Limb (tissue), 2 donors: ENCODE measurements at regions not wholly inside any gene's neighbourhood (a gene's known extent, or its start where the extent isn't known, plus 50 kb on each side); places are given as distances from the start of the nearest gene placed in this dataset.
"Not testable (repeated sequence)": the region's sequence is repeated elsewhere in the genome, so short reads cannot be mapped to it uniquely, and the experiment has no call there.

ENCODE experiments used
- DNase-seq, 2 donors: peaks; one replicate each; pipeline ENCODE4 v3.0.0-alpha.2; 2016; ENCODE audit errors: extremely low spot score in 2 of 2

DNA sequence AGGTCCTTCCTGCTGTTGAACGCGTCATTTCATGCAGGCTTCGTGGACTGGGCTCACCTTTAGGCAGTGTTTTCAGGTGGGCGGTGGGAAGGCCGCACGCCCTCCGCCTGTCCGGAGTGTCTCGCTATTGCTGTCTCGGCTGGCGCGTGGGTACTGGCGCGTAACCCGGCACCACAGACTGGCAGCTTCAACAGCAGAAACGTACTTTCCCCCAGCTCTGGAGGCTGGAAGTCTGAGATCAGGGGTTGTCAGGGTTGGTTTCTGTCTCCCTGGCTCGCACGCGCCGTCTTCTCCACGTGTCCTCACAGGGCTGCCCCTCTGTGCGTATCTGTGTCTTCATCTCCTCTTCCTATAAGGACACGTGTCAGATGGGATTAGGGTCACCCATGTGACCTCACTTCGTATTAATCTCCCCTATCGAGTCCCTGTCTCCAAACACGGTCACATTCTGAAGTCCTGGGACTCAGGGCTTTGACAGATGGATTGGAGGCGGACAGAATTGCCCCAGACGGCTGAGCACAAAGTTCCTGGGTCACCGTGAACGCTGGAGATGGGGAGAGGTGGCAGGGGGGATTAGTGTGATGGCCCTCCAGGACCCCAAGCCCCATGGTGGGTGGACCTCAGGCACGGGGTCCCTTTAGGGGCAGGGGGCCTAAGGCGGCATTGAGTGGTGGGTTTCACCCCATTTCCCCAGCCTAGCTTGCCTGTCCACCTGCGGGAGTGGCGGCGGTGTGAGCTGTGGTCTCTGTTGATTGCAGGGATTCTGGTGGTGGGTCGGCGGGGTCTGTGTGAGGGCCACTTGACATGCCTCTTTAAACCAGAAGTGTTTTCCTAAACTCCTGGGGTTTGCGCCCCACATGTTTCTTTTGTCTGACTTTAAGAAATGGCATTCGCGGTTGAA is 83.4 kb upstream of the LRPAP1 start:
- no peak for DNase-seq

- DNase-seq = no peak
These were observed 82.4 kb upstream of the LRPAP1 start for GRCh38 chr4:3614731-3614980.

- peak; percentile 17 to 44 for DNase-seq
These were observed 81.9 kb upstream of the LRPAP1 start for GRCh38 chr4:3613967-3614730.

DNA sequence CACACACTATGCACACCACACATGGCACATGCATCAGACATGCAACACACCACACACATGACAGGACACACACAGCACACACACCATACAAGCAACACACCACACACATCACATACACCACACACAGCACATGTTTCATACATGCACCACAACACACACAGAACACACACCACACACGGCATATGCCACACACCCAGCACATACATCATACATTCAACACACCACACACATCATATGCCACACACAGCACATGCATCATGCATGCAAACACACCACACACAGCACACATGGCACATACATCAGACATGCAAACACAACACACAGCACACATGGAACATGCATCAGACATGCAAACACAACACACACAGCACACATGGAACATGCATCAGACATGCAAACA is 80.7 kb upstream of the LRPAP1 start:
- DNase-seq = no peak

DNA sequence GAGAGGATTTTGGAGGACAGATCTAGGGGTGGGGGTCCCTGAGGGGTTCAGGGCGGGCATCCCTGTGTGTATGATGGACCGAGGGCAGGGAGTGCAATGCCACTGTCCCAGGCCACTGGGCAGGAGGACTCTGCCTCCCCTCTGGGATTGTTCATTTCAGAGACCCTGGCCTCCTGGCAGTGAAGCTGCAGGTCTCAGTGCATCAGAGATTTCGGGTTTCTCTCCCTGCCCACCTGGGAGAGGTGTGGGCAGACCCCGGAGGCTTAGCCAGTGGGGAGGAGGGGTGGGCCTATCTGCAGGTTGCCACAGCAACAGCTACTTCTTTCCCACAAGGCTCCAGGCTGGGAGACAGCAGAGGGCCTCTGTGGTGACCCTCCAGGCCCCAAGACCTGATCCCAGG is 80.1 kb upstream of the LRPAP1 start:
- no peak for DNase-seq

DNA sequence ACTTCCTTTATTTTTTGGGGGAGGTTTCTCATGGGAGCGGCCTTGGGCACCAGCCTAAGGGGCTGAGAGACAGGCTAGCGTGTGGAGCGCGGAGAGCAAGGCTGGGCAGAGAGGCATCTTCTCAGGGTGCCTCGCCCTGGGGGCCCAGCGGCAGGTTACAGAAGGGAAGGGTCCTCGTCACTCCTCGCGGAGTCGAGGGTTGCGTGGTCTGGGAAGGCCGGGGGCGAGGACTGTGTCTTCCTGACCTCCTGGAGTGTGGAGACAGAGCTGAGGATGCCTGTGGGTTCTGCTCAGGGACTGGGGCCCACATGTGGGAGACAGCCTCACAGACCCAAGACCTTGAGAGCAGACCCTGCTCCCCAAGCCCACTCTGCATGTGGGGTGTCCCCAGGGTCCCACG is 79.6 kb upstream of the LRPAP1 start:
- no peak for DNase-seq

GRCh38 chr4:3610851-3611250 is 78.6 kb upstream of the LRPAP1 start:
- not testable (repeated sequence) for DNase-seq

- not testable (repeated sequence) for DNase-seq
These were observed 77.7 kb upstream of the LRPAP1 start for GRCh38 chr4:3609905-3610304.

DNA sequence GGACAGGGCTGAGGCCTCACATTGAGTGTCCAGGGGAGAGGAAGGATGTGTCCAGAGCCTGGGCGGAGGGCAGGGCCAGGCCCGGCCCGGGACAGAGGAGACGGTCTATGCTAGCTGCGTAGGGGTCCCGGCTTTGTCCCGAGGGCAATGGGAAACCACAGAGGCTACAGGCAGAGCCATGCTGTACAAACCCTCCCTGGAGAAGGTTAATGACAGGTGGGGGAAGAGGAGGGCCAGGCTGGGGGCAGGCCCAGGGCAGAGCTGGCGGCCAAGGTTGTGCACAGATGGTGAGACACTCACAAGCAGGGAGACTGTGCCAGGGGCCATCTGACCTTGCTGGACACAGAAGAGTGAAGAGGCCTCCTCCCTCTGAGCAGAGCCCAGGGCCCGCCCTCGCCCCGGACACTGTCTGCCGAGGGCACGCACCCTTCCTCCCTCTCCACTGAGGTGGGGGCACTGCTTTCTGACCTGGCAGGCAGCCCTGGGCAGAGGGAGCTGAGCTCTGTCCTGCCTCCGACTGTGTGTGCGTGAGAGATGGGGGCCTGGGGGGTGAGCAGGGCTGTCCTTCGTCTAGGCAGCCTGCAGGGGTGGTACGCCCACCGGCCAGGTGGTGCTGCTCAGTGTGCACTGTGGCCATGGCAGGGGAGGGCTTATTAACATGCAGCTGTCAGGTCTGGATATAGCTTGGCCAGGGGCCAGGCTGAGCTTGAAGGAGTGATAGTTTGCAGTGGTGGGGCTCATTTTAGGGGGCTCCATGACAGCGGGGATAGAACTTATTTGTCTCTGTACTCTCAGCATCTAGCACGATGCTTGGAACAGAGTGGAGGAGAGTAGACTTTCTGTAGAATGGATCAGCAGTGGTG is 75.7 kb upstream of the LRPAP1 start:
- DNase-seq = peak; percentile 26 to 64

- not testable (repeated sequence) for DNase-seq
These were observed 74.6 kb upstream of the LRPAP1 start for GRCh38 chr4:3606850-3607249.

GRCh38 chr4:3606271-3606670 is 74.0 kb upstream of the LRPAP1 start:
- DNase-seq = not testable (repeated sequence)

DNA sequence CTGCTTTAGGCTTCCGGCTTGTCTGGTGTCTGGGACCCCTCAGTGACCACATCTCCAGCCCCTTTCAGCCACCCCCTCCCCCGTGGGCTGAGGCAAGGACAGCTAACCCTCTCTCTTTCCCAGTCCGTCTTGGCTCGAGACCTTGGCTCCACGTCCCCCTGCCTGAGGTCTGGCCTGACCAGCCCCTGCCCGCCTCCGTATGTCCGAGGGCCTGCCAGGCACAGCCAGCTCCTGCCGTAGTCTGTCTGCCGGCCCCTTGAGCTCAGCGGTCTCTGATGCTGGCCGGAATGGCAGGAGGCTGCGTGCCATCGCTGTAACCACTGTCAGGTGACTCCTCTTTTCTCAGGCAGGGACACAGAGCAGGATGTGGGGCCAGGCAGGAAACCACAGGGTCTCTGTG is 73.3 kb upstream of the LRPAP1 start:
- no peak for DNase-seq

DNA sequence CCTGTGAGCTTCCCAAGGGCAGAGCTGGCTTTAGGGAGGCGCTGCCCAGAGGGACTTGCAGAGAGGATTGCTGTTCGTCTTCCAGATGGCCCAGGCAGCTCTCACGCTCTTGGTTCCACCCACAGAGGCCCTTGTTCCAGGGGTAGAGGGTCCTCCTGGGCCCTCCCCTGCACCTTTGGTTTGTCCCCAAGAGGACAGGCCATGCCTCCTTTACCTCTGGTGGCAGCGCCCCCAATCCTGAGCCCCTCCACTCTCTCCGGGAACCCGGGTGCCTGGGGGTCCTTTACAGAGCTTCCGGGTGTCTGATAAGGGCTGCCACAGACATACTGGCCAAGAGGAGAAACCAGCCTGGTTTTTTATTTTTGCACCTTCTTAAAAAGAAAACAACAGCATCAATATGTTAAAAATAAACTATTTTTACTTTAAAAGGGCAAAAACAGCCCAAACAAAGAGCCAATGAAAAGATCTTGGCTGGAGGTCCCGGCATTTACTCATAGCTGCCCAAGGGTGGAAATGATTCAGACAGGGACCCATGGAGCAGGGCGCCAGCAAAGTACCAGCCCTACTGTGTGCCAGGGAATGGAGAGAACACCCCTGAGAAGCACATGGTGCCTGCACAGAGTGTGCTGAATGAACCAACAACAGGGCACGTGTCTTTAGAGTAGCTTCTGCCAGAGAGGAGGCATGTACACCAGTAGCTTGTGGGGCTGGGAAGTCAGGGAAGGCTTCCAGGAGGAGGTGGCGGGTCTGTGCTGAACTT is 70.8 kb upstream of the LRPAP1 start:
- not testable (repeated sequence) for DNase-seq

- DNase-seq = no peak
These were observed 69.8 kb upstream of the LRPAP1 start for GRCh38 chr4:3601992-3602391.

GRCh38 chr4:3601108-3601690 is 69.0 kb upstream of the LRPAP1 start:
- not testable (repeated sequence) for DNase-seq

DNA sequence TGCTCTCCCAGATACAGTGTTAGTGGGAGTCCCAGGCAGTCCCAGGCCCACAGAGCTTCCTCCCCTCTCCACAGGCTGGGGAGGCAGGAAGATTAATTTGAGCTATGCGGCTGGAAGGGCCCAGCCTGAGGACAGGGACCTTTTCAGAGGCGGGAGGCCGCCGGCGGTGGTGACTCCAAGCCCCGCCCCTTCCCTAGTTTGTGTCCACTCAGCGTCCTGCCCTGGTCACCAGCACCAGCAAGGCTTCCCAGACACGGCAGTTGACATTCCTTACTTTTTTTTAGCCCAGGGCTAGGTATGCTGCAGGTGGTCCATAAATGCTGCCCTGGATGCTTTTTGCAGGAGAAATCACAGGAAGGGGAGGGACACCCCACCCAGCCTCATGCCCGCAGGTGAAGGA is 67.7 kb upstream of the LRPAP1 start:
- DNase-seq = no peak

DNA sequence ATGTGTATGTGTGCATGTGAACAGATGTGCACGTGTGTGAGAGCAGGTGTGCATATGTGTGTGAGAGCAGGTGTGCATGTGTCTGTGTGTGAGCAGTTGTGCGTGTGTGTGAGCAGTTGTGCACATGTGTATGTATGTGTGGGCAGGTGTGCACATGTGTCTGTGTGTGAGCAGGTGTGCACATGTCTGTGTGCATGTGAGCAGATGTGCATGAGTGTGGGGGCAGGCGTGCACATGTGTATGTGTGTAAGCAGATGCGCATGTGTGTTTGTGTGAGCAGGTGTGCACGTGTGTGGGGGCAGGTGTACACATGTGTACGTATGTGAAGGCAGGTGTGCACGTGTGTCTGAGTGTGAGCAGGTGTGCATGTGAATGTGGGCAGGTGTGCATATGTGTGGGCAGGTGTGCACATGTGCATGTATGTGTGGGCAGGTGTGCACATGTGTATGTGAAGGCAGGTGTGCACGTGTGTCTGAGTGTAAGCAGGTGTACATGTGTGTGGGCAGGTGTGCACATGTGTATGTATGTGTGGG is 66.5 kb upstream of the LRPAP1 start:
- DNase-seq = no peak

- not testable (repeated sequence) for DNase-seq
These were observed 65.8 kb upstream of the LRPAP1 start for GRCh38 chr4:3597896-3598505.

- not testable (repeated sequence) for DNase-seq
These were observed 64.9 kb upstream of the LRPAP1 start for GRCh38 chr4:3596957-3597733.
